Fibroblast of lung (primary cell): ENCODE measurements at regions not wholly inside any gene's neighbourhood (a gene's known extent, or its start where the extent isn't known, plus 50 kb on each side); places are given as distances from the start of the nearest gene placed in this dataset.

Experiments used
- CTCF ChIP-seq, 2 donors: IDR thresholded peaks in 1 of 2; conservative IDR thresholded peaks in 1 of 2; 1 replicate in 1 of 2; 2 replicates in 1 of 2; pipeline ENCODE4 v1.5.1; 2011 to 2012; ENCODE audit warnings: low read length in 2 of 2, control low read depth in 1 of 2, inconsistent platforms in 1 of 2, low read depth in 1 of 2, mild to moderate bottlenecking in 1 of 2
- EZH2 ChIP-seq: IDR thresholded peaks from 2 replicates; pipeline ENCODE4 v1.5.1; 2012; ENCODE audit warnings: low read length, control low read depth, mild to moderate bottlenecking; ENCODE audit errors: missing control alignments

GRCh38 chrX:27136325-27136724 lies 326.8 kb downstream of the PPP4R3C start:
- TF ChIP-seq CTCF (conservative IDR thresholded peaks at IDR 0.05 in 1 of 2, IDR thresholded peaks at IDR 0.05 in 1 of 2; ENCODE audit: low read depth in 1 of 2, low read length in 2 of 2) (no peak), EZH2 (no peak)
